Loucy (cell line): ENCODE measurements at regions not wholly inside any gene's neighbourhood (a gene's known extent, or its start where the extent isn't known, plus 50 kb on each side); places are given as distances from the start of the nearest gene placed in this dataset.

Experiments used
- EZH2phosphoT487 ChIP-seq: fragments of 200-600 bp; IDR thresholded peaks from 2 replicates; pipeline ENCODE4 v1.6.1; 2018; ENCODE audit warnings: antibody characterized with exemption, mild to moderate bottlenecking, moderate library complexity, borderline replicate concordance
- TF ChIP-seq, protein P1 (sequence below): fragments of 200-600 bp; sonication (generic); conservative IDR thresholded peaks from 2 replicates; pipeline ENCODE4 v1.5.1; 2014; ENCODE audit warnings: mild to moderate bottlenecking, antibody characterized with exemption, low read length

DNA sequence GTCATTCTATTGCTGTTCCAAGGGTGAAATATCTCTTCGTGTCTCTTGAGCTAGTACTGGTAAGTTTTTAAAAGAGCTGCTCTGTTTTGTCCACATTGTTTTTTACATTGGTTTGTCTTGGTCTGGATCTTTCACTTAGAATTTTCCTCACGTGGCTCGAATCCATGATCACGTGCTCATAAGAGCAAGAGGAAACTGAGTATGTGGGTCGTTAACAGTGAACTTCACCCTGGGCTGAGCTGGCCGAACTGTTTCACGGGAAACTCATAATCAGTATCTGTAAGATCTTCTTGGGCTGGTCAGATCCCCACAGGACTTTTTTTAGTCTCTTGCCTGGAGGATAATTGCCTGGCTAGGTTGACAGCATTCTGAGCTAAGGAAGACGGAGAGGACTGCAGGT, 77.8 kb upstream of the HELT start:
- TF ChIP-seq, protein P1, sequence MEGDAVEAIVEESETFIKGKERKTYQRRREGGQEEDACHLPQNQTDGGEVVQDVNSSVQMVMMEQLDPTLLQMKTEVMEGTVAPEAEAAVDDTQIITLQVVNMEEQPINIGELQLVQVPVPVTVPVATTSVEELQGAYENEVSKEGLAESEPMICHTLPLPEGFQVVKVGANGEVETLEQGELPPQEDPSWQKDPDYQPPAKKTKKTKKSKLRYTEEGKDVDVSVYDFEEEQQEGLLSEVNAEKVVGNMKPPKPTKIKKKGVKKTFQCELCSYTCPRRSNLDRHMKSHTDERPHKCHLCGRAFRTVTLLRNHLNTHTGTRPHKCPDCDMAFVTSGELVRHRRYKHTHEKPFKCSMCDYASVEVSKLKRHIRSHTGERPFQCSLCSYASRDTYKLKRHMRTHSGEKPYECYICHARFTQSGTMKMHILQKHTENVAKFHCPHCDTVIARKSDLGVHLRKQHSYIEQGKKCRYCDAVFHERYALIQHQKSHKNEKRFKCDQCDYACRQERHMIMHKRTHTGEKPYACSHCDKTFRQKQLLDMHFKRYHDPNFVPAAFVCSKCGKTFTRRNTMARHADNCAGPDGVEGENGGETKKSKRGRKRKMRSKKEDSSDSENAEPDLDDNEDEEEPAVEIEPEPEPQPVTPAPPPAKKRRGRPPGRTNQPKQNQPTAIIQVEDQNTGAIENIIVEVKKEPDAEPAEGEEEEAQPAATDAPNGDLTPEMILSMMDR = no peak
- no peak for TF ChIP-seq EZH2phosphoT487
